ENCODE measurements at regions not wholly inside any gene's neighbourhood (a gene's known extent, or its start where the extent isn't known, plus 50 kb on each side); places are given as distances from the start of the nearest gene placed in this dataset.
A peak's percentile ranks its signal among the peaks of the same experiment; 100 is the strongest.

- CTCF ChIA-PET = interaction anchor here (1.0 to 1.4 kb wide), 2 partner anchors 9 to 31 kb away, joined by 3 read pairs; no protein-coding TSS in a partner anchor
- H3K4me2 ChIP-seq = no peak overlapping the region
- H3K9me3 ChIP-seq = no peaks in the 10 kb centered on the region
- TF ChIP-seq SMC3 (IDR thresholded peaks at IDR 0.05) = no peak
- TF ChIP-seq POLR2AphosphoS2 (conservative IDR thresholded peaks at IDR 0.05; ENCODE audit: low read length) = no peak
- no peak for TF ChIP-seq CHD4 (IDR thresholded peaks at IDR 0.05; ENCODE audit: borderline replicate concordance)
- no peak for TF ChIP-seq MAX (IDR thresholded peaks at IDR 0.05)
- no peak for TF ChIP-seq RARB (CRISPR knock-in tag; IDR thresholded peaks at IDR 0.05)
- no peak for TF ChIP-seq MAZ (IDR thresholded peaks at IDR 0.05; ENCODE audit: borderline replicate concordance, low read depth, low read length)
- TF ChIP-seq PBX3 (IDR thresholded peaks at IDR 0.05) = no peak
- no peak for TF ChIP-seq JUNB (IDR thresholded peaks at IDR 0.05)
- TF ChIP-seq HDAC2 (IDR thresholded peaks at IDR 0.05) = no peak
- no peak for TF ChIP-seq TFCP2L1 (CRISPR knock-in tag; IDR thresholded peaks at IDR 0.05)
- TF ChIP-seq CBX8 (IDR thresholded peaks at IDR 0.05) = no peak
- no peak for TF ChIP-seq BCL3 (IDR thresholded peaks at IDR 0.05)
- no peak for TF ChIP-seq FOSL2 (IDR thresholded peaks at IDR 0.05)
- no peak for TF ChIP-seq FOSL2 (CRISPR knock-in tag; IDR thresholded peaks at IDR 0.05)
- TF ChIP-seq TP53 (CRISPR knock-in tag; IDR thresholded peaks at IDR 0.05) = no peak
- no peak for TF ChIP-seq EHF (CRISPR knock-in tag; IDR thresholded peaks at IDR 0.05)
- no peak for TF ChIP-seq HOXA7 (CRISPR knock-in tag; IDR thresholded peaks at IDR 0.05)
- FAIRE-seq (no peak), DNase-seq (ENCODE audit: low read depth in 1 of 2, low spot score in 1 of 2) (no peak), ATAC-seq (no peak)
- 8% methylated on average over 1 of the region's 1 CpG for WGBS (ENCODE audit: missing lambda C conversion rate)
- H3K4me3 ChIP-seq = no peak overlapping the region
- no peak overlapping the region for H3K27ac ChIP-seq
- no peaks in the 10 kb centered on the region for H3K4me1 ChIP-seq
- POLR2A ChIA-PET = no interaction called here
Measured at GRCh38 chr19:31154021-31154420, 195.2 kb downstream of the TSHZ3 start.

GRCh38 chr19:31152906-31153305, 196.3 kb downstream of the TSHZ3 start:
- DNase-seq (ENCODE audit: low read depth in 1 of 2, low spot score in 1 of 2) (no peak), ATAC-seq (no peak), FAIRE-seq (peak; percentile 83)
- no peaks in the 10 kb centered on the region for H3K9me3 ChIP-seq
- POLR2A ChIA-PET = no interaction called here
- WGBS (ENCODE audit: missing lambda C conversion rate) = 23% methylated on average over 3 of the region's 3 CpGs
- CTCF ChIA-PET = interaction anchor here (1.0 kb wide), 1 partner anchor 32 kb away, joined by 3 read pairs; no protein-coding TSS in a partner anchor
- no peak overlapping the region for H3K4me2 ChIP-seq
- no peak for TF ChIP-seq EHMT2 (IDR thresholded peaks at IDR 0.05; ENCODE audit: low read depth)
- no peak for TF ChIP-seq MAX (IDR thresholded peaks at IDR 0.05)
- no peak for TF ChIP-seq CTCF (IDR thresholded peaks at IDR 0.05)
- TF ChIP-seq RFX5 (IDR thresholded peaks at IDR 0.05) = no peak
- TF ChIP-seq ATOH8 (CRISPR knock-in tag; IDR thresholded peaks at IDR 0.05; ENCODE audit: low read depth) = no peak
- H3K27ac ChIP-seq = no peak overlapping the region
- no peak overlapping the region for H3K4me3 ChIP-seq
- H3K4me1 ChIP-seq = no peaks in the 10 kb centered on the region
